Lower leg skin (tissue), 4 donors: ENCODE measurements at regions not wholly inside any gene's neighbourhood (a gene's known extent, or its start where the extent isn't known, plus 50 kb on each side); places are given as distances from the start of the nearest gene placed in this dataset.

ENCODE experiments used
- DNase-seq, 2 donors: peaks; one replicate each; pipeline ENCODE4 v3.0.0-alpha.2; 2019; ENCODE audit warnings: low spot score in 2 of 2
- H3K4me3 ChIP-seq: fragments of 200-600 bp; sonication (generic); 2 replicates; pipeline ENCODE4 v1.5.1; 2017; ENCODE audit warnings: mild to moderate bottlenecking, low read depth; ENCODE audit not compliant: poor library complexity, severe bottlenecking
- POLR2A ChIP-seq, 2 donors: fragments of 450-650 bp; IDR thresholded peaks; one replicate each; pipeline ENCODE4 v1.6.1; 2016 to 2017; ENCODE audit warnings: antibody characterized with exemption in 2 of 2, mild to moderate bottlenecking in 1 of 2, moderate library complexity in 1 of 2
- WGBS, 2 donors: methylation state at CpG; one replicate each; pipeline ENCODE4 v1.1.5; 2018; 5-methylcytosine and 5-hydroxymethylcytosine counted together
- intact Hi-C: fragments of 100-400 bp; cut with DNase I; formaldehyde crosslinking; loops from one replicate; pipeline ENCODE4 v1.15.0; 2023; ENCODE audit warnings: low total_unique reads
- TF ChIP-seq, protein P1 (sequence below), 3 donors: fragments of 450-650 bp; IDR thresholded peaks; one replicate each; pipeline ENCODE4 v1.5.1; 2016; ENCODE audit warnings: antibody characterized with exemption in 3 of 3, mild to moderate bottlenecking in 3 of 3, moderate library complexity in 2 of 3

DNA sequence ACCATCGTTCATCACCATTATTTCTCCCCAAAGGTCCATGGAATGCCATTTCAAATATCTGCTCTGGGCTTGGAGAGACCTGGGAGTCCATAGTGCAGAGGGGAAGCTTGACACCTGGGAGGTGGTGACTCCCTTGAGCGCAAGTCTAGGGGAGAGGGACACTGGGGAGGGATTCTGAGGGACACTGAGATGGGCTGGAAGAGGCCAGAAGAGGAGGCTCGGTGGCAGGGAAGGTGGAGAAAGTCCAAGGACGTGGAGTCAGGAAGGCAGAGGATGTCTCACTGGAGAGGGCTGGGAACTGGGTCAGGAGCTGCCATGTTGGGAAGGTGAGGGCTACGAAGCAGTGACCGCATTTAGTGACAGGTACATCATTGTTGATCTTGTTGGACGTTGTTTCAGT, 160.3 kb upstream of the MVB12B start:
- peak; percentile 3 to 40 for DNase-seq
- no peak overlapping the region for H3K4me3 ChIP-seq
- WGBS, 2 donors: 85 to 90% methylated on average over 7 of the region's 7 CpGs
- intact Hi-C loops: no loop called here
- TF ChIP-seq POLR2A (IDR thresholded peaks at IDR 0.05): no peak
- TF ChIP-seq, protein P1, sequence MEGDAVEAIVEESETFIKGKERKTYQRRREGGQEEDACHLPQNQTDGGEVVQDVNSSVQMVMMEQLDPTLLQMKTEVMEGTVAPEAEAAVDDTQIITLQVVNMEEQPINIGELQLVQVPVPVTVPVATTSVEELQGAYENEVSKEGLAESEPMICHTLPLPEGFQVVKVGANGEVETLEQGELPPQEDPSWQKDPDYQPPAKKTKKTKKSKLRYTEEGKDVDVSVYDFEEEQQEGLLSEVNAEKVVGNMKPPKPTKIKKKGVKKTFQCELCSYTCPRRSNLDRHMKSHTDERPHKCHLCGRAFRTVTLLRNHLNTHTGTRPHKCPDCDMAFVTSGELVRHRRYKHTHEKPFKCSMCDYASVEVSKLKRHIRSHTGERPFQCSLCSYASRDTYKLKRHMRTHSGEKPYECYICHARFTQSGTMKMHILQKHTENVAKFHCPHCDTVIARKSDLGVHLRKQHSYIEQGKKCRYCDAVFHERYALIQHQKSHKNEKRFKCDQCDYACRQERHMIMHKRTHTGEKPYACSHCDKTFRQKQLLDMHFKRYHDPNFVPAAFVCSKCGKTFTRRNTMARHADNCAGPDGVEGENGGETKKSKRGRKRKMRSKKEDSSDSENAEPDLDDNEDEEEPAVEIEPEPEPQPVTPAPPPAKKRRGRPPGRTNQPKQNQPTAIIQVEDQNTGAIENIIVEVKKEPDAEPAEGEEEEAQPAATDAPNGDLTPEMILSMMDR (IDR thresholded peaks at IDR 0.05): no peak

DNA sequence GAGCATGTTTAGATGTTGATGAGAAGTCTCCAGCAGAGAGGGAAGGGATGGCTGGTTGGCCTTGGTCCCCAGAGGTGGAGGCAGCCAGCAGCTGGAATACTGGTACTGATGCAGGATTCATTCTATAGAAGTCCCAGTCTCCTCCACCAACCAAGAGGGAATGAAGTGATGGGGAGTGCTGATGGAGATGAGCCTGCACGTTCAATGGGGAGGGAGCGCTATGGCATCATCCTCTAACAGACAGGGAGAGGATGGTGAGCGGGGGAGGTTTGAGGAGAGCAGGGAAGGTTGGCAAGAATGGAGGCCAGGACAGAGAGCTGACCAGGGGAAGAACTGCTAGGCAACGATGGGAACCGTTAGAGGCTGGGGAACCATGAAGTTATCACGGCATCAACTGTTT, 159.8 kb upstream of the MVB12B start:
- intact Hi-C loops: no loop called here
- TF ChIP-seq, protein P1 (IDR thresholded peaks at IDR 0.05): no peak
- no peak for TF ChIP-seq POLR2A (IDR thresholded peaks at IDR 0.05)
- peak; percentile 1 to 52 for DNase-seq
- H3K4me3 ChIP-seq: no peak overlapping the region
- WGBS, 2 donors: 88 to 96% methylated on average over 6 of the region's 6 CpGs

DNA sequence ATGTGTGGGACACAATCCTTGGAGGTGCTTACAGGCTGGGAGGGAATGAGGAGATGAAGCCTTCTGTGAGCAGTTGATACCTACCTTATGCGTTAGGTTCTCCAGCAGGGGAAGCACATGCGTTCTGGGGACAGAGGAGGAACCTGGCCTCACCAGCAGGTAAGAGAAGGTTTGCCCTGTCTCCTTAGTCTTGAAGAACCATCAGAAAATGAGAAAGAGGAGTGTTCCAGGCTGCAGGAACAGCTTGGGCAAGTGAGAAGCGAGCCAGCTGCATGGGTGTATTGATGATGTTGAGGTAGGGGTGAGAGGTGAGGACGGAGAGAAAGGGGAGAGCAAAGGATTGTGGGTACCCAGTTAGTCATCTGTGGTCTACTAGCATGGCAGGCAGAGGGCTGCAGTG, 156.9 kb upstream of the MVB12B start:
- peak in 1 of 2 donors; percentile 3 for DNase-seq
- no peak overlapping the region for H3K4me3 ChIP-seq
- intact Hi-C loops: no loop called here
- 77% methylated on average over 4 of the region's 4 CpGs for WGBS, 2 donors
- no peak for TF ChIP-seq POLR2A (IDR thresholded peaks at IDR 0.05)
- TF ChIP-seq, protein P1 (IDR thresholded peaks at IDR 0.05): no peak

DNA sequence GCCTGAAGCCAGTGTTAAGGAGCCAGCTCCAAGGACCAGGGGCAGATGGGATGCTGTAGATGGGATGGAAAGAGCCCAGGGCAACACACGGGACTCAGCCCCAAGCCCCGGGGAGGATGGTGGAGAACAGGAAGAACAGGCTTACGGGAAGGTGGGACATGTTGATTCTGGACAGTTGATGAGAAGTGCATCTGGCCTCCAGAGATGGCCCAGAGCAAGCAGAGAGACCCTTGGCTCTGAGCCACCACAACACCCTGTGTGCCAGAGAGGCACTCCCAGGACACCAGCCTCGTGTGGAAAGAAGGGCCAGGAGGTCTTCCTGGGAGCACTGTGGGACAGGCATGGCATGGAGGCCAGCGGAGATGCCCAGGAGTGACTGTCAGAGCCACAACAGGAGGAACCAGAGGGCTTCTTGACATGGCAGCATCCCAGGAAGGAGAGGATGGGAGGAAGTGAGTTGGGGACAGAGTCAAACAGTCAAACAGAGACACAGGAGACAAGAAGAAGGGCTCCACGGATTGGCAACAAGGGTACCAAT, 156.3 kb upstream of the MVB12B start:
- intact Hi-C loops: no loop called here
- 66 to 70% methylated on average over 6 of the region's 6 CpGs for WGBS, 2 donors
- DNase-seq: peak; percentile 4 to 32

DNA sequence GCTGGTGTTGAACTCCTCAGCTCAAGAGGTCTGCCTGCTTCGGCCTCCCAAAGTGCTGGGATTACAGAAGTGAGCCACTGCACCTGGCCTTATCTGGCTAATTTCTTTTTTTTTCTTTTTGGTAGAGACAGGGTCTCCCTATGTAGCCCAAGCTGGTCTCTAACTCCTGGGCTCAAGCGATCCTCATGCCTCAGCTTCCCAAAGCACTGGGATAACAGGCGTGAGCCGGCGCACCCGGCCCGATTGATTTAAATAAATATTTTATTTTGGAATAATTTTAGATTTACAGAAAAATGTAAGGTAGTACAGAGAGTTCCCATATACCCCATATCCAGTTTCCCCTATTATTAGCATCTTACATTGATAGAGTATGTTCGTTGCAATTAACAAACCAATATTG, 155.0 kb upstream of the MVB12B start:
- DNase-seq: peak in 1 of 2 donors; percentile 58
- 90 to 95% methylated on average over 8 of the region's 8 CpGs for WGBS, 2 donors
- intact Hi-C loops: no loop called here
- no peak for TF ChIP-seq POLR2A (IDR thresholded peaks at IDR 0.05)
- TF ChIP-seq, protein P1 (IDR thresholded peaks at IDR 0.05): no peak
- H3K4me3 ChIP-seq: no peak overlapping the region

More for the DNA sequence above, 156.3 kb upstream of the MVB12B start:
- no peak overlapping the region for H3K4me3 ChIP-seq
- no peak for TF ChIP-seq POLR2A (IDR thresholded peaks at IDR 0.05)
- TF ChIP-seq, protein P1 (IDR thresholded peaks at IDR 0.05): no peak

- TF ChIP-seq POLR2A (IDR thresholded peaks at IDR 0.05): no peak
- TF ChIP-seq, protein P1 (IDR thresholded peaks at IDR 0.05): no peak
- peak in 1 of 2 donors; percentile 76 for DNase-seq
- H3K4me3 ChIP-seq: no peak overlapping the region
- 83 to 94% methylated on average over 7 of the region's 7 CpGs for WGBS, 2 donors
- intact Hi-C loops: no loop called here
Measured at GRCh38 chr9:126173401-126173800, 153.2 kb upstream of the MVB12B start.
